HepG2 (cell line): ENCODE measurements at regions not wholly inside any gene's neighbourhood (a gene's known extent, or its start where the extent isn't known, plus 50 kb on each side); places are given as distances from the start of the nearest gene placed in this dataset.

Source experiments
- ATAC-seq: fragments of 200-7000 bp; cut with Tn5 transposase; 3 replicates; pipeline ENCODE4 v1.9.1; 2020; ENCODE audit warnings: mild to moderate bottlenecking, moderate library complexity
- BruUV-seq: library from RNA; stranded (reverse); fragments of 400-500 nt; replicated peaks from 2 replicates; lab custom pipeline; 2021; lab: Mats Ljungman, UMichigan
- CTCF ChIA-PET: fragments of 300-600 bp; formaldehyde crosslinking; extraction: SDS; loops from one replicate; lab custom pipeline; 2021; ENCODE audit warnings: low total read pairs, inconsistent platforms, low intra/inter-chr PET ratio; lab: Yijun Ruan, JAX
- POLR2A ChIA-PET: fragments of 350-600 bp; sonication (Branson Sonifier 250); formaldehyde crosslinking; loops from one replicate; lab custom pipeline; 2020; ENCODE audit warnings: antibody characterized with exemption, inconsistent platforms; lab: Yijun Ruan, JAX
- DNase-seq: peaks from one replicate; pipeline ENCODE4 v3.0.0-alpha.2; 2015; ENCODE audit warnings: low spot score
- FAIRE-seq: peaks from 3 replicates; lab custom pipeline; 2011; peaks lifted over from hg19 to GRCh38; lab: Jason Lieb, UNC
- H2AFZ ChIP-seq: one replicate; pipeline ENCODE4 v1.6.1; 2011; ENCODE audit warnings: low read length, inconsistent platforms
- H3K27ac ChIP-seq: fragments of 300-600 bp; 3 replicates; pipeline ENCODE4 v1.8.0; 2011; ENCODE audit warnings: mixed run types, mild to moderate bottlenecking, mixed read lengths, low read length, inconsistent platforms; ENCODE audit not compliant: insufficient read depth; ENCODE audit errors: extremely low read length
- H3K27me3 ChIP-seq, 2 experiments: fragments of 200-600 bp in 1 of 2; 2 replicates in 1 of 2; 3 replicates in 1 of 2; pipeline versions ENCODE4 v1.6.0 to v1.8.0; 2011; ENCODE audit warnings: low read length in 2 of 2, mild to moderate bottlenecking in 2 of 2, moderate library complexity in 2 of 2, inconsistent platforms in 1 of 2; ENCODE audit not compliant: insufficient read depth in 2 of 2, control insufficient read depth in 1 of 2
- H3K36me3 ChIP-seq, 2 experiments: fragments of 200-600 bp in 1 of 2; replicated peaks in 1 of 2; 2 replicates in 1 of 2; 3 replicates in 1 of 2; pipeline versions ENCODE4 v1.5.1 to v1.8.0; 2011; ENCODE audit warnings: low read length in 2 of 2, inconsistent platforms in 1 of 2; ENCODE audit not compliant: insufficient read depth in 2 of 2, control insufficient read depth in 1 of 2
- H3K4me1 ChIP-seq: 2 replicates; pipeline ENCODE4 v1.5.1; 2012; ENCODE audit warnings: low read length, inconsistent platforms; ENCODE audit not compliant: insufficient read depth
- H3K4me2 ChIP-seq: 2 replicates; pipeline ENCODE4 v1.6.0; 2011; ENCODE audit warnings: low read depth, low read length, inconsistent platforms
- H3K4me3 ChIP-seq, 3 experiments: fragments of 200-600 bp in 1 of 3; sonication (generic), shearing (Covaris generic) in 1 of 3; replicated peaks in 1 of 3; 2 replicates each; pipeline ENCODE4 v1.5.1; 2011 to 2016; ENCODE audit warnings: low read length in 3 of 3, inconsistent platforms in 2 of 3, low read depth in 2 of 3, mild to moderate bottlenecking in 2 of 3, control low read depth in 1 of 3, mixed read lengths in 1 of 3; ENCODE audit not compliant: insufficient read depth in 1 of 3
- H3K79me2 ChIP-seq: one replicate; pipeline ENCODE4 v1.6.1; 2011; ENCODE audit warnings: low read length, inconsistent platforms; ENCODE audit not compliant: insufficient read depth
- H3K9ac ChIP-seq: 2 replicates; pipeline ENCODE4 v1.6.0; 2011; ENCODE audit warnings: mild to moderate bottlenecking, low read depth, low read length, inconsistent platforms; ENCODE audit not compliant: insufficient read depth
- H3K9me3 ChIP-seq: 2 replicates; pipeline ENCODE4 v1.5.1; 2012; ENCODE audit warnings: mild to moderate bottlenecking, low read length
- H4K20me1 ChIP-seq: 2 replicates; pipeline ENCODE4 v1.6.0; 2011; ENCODE audit warnings: inconsistent platforms, mild to moderate bottlenecking, low read length, moderate library complexity; ENCODE audit not compliant: insufficient read depth
- ARID3A ChIP-seq: IDR thresholded peaks from 2 replicates; pipeline ENCODE4 v1.6.1; 2012; ENCODE audit warnings: low read depth, low read length, improper control_type of control experiment
- ATF7-NPFF ChIP-seq: sonication (generic); formaldehyde crosslinking; IDR thresholded peaks from 2 replicates; pipeline ENCODE4 v1.8.1; 2023; ENCODE audit warnings: mild to moderate bottlenecking, low read depth, missing genetic modification reagents, moderate library complexity
- FIP1L1 ChIP-seq: fragments of 200-400 bp; formaldehyde crosslinking; IDR thresholded peaks from 2 replicates; pipeline ENCODE4 v1.6.1; 2018; ENCODE audit warnings: low read depth, mild to moderate bottlenecking, low read length, moderate library complexity, borderline replicate concordance; ENCODE audit not compliant: insufficient read depth
- RXRA ChIP-seq: sonication (generic); formaldehyde crosslinking; IDR thresholded peaks from 2 replicates; pipeline ENCODE4 v1.5.1; 2020; ENCODE audit warnings: missing genetic modification reagents
- SMAD3 ChIP-seq: sonication (generic); formaldehyde crosslinking; IDR thresholded peaks from 2 replicates; pipeline ENCODE4 v1.4.0; 2020; ENCODE audit warnings: missing genetic modification reagents
- TEAD2 ChIP-seq: sonication (generic); formaldehyde crosslinking; IDR thresholded peaks from 2 replicates; pipeline ENCODE4 v1.9.0; 2021; ENCODE audit warnings: missing genetic modification reagents
- TEAD3 ChIP-seq: optimal IDR thresholded peaks from 2 replicates; pipeline ENCODE3; 2016; ENCODE audit warnings: borderline replicate concordance
- ZBTB44 ChIP-seq: sonication (generic); formaldehyde crosslinking; IDR thresholded peaks from 2 replicates; pipeline ENCODE4 v1.4.0; 2020; ENCODE audit warnings: missing genetic modification reagents
- ZFP82 ChIP-seq: sonication (generic); formaldehyde crosslinking; IDR thresholded peaks from 2 replicates; pipeline ENCODE4 v1.5.1; 2020; ENCODE audit warnings: mild to moderate bottlenecking, missing genetic modification reagents, borderline replicate concordance
- ZMYM4 ChIP-seq: sonication (generic); formaldehyde crosslinking; IDR thresholded peaks from 2 replicates; pipeline ENCODE4 v1.8.1; 2023; ENCODE audit warnings: mild to moderate bottlenecking, missing genetic modification reagents
- ZNF382 ChIP-seq: sonication (generic); formaldehyde crosslinking; IDR thresholded peaks from 2 replicates; pipeline ENCODE4 v1.5.0; 2020; ENCODE audit warnings: missing genetic modification reagents, mild to moderate bottlenecking, borderline replicate concordance
- ZNF510 ChIP-seq: sonication (generic); formaldehyde crosslinking; IDR thresholded peaks from 2 replicates; pipeline ENCODE4 v1.4.0; 2020; ENCODE audit warnings: low read depth, mild to moderate bottlenecking, missing genetic modification reagents
- ZNF878 ChIP-seq: sonication (generic); formaldehyde crosslinking; IDR thresholded peaks from 2 replicates; pipeline ENCODE4 v1.8.1; 2023; ENCODE audit warnings: mild to moderate bottlenecking, missing genetic modification reagents, moderate library complexity
- WGBS: methylation state at CpG from one replicate; pipeline ENCODE4 v1.1.6; 2017; ENCODE audit warnings: low lambda C conversion rate; 5-methylcytosine and 5-hydroxymethylcytosine counted together
- in situ Hi-C: cut with HindIII; loops from 2 replicates; pipeline ENCODE4 v1.10.0; 2017; ENCODE audit warnings: low pct_unique_long_range_greater_than_20kb; ENCODE audit not compliant: extremely low pct_ligation_motif_present
- intact Hi-C: fragments of 100-400 bp; cut with micrococcal nuclease; formaldehyde crosslinking; loops from one replicate; pipeline ENCODE4 v1.10.0; 2022; ENCODE audit not compliant: unreplicated experiment
- TF ChIP-seq, protein P1 (sequence below): sonication (generic); formaldehyde crosslinking; IDR thresholded peaks from 2 replicates; pipeline ENCODE4 v1.4.0; 2020; ENCODE audit warnings: missing genetic modification reagents

- POLR2A ChIA-PET = no interaction called here
These were observed 75.5 kb upstream of the CD44 start for GRCh38 chr11:35063488-35063931.

More at GRCh38 chr11:35063488-35063931, 75.5 kb upstream of the CD44 start:
- no peak for TF ChIP-seq RXRA (CRISPR knock-in tag)
- TF ChIP-seq, protein P1, sequence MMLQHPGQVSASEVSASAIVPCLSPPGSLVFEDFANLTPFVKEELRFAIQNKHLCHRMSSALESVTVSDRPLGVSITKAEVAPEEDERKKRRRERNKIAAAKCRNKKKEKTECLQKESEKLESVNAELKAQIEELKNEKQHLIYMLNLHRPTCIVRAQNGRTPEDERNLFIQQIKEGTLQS (CRISPR knock-in tag) = no peak
- TF ChIP-seq ARID3A = no peak
- no peak for TF ChIP-seq ZNF510 (CRISPR knock-in tag)
- TF ChIP-seq TEAD2 = no peak
- no peak for TF ChIP-seq ZNF382 (CRISPR knock-in tag)
- TF ChIP-seq ZNF878 (CRISPR knock-in tag) = no peak
- no peak for TF ChIP-seq TEAD3 (CRISPR knock-in tag)
- no peak for TF ChIP-seq SMAD3 (CRISPR knock-in tag)
- no peak for TF ChIP-seq FIP1L1
- no peak for TF ChIP-seq ZMYM4 (CRISPR knock-in tag)
- no peak for TF ChIP-seq ATF7-NPFF (CRISPR knock-in tag)
- no peak for TF ChIP-seq ZBTB44 (CRISPR knock-in tag)
- no peak for TF ChIP-seq ZFP82 (CRISPR knock-in tag)
- H3K27me3 ChIP-seq = peaks cover 0 to 12% of the 10 kb centered on the region in 2 experiments; a peak in 2 of 5 replicates
- no peak overlapping the region for H3K4me3 ChIP-seq
- H3K4me1 ChIP-seq = no peaks in the 10 kb centered on the region
- H4K20me1 ChIP-seq = no peaks in the 10 kb centered on the region
- H3K79me2 ChIP-seq = no peaks in the 10 kb centered on the region
- BruUV-seq = no TSS peak
- in situ Hi-C loops = no loop called here
- H3K4me2 ChIP-seq = no peak overlapping the region
- intact Hi-C loops = no loop called here
- no peak for FAIRE-seq
- no peaks in the 10 kb centered on the region for H3K36me3 ChIP-seq
- H2AFZ ChIP-seq = no peak overlapping the region
- no peak overlapping the region for H3K9ac ChIP-seq
- no peak overlapping the region for H3K27ac ChIP-seq
- DNase-seq = no peak
- CTCF ChIA-PET = no interaction called here
- 30% methylated on average over 6 of the region's 6 CpGs for WGBS
- no peaks in the 10 kb centered on the region for H3K9me3 ChIP-seq
- ATAC-seq = no peak
